GM12878 (cell line): ENCODE measurements at regions not wholly inside any gene's neighbourhood (a gene's known extent, or its start where the extent isn't known, plus 50 kb on each side); places are given as distances from the start of the nearest gene placed in this dataset.

Source experiments
- RAD21 ChIP-seq: IDR thresholded peaks from 2 replicates; pipeline ENCODE4 v1.6.1; 2011; ENCODE audit warnings: mild to moderate bottlenecking, low read depth, low read length, moderate library complexity; ENCODE audit not compliant: insufficient read depth
- TCF12 ChIP-seq: IDR thresholded peaks from 2 replicates; pipeline ENCODE4 v1.6.1; 2011; ENCODE audit warnings: low read depth, mild to moderate bottlenecking, low read length

- TF ChIP-seq TCF12 (no peak), RAD21 (no peak)
Observed at GRCh38 chr4:124133753-124134152, 578.8 kb downstream of the ANKRD50 start.
